Right cardiac atrium (tissue), 5 donors: ENCODE measurements at regions not wholly inside any gene's neighbourhood (a gene's known extent, or its start where the extent isn't known, plus 50 kb on each side); places are given as distances from the start of the nearest gene placed in this dataset.

Experiments used
- ATAC-seq, 2 donors: fragments of 200-7000 bp; cut with Tn5 transposase; one replicate each; pipeline versions ENCODE4 v1.8.0 to v1.9.1; 2020; ENCODE audit warnings: moderate library complexity in 2 of 2, mild to moderate bottlenecking in 1 of 2
- DNase-seq, 3 donors: peaks; one replicate each; pipeline ENCODE4 v3.0.0-alpha.2; 2020
- H3K27ac ChIP-seq: one replicate; pipeline ENCODE4 v1.5.1; 2013; ENCODE audit warnings: mild to moderate bottlenecking, low read length, control low read depth, moderate library complexity
- H3K27me3 ChIP-seq: one replicate; pipeline ENCODE4 v1.6.1; 2013; ENCODE audit not compliant: control insufficient read depth, insufficient read depth
- H3K4me1 ChIP-seq: one replicate; pipeline ENCODE4 v1.6.1; 2013; ENCODE audit warnings: low read length; ENCODE audit not compliant: control insufficient read depth, insufficient read depth
- H3K4me3 ChIP-seq: one replicate; pipeline ENCODE4 v1.5.1; 2013; ENCODE audit warnings: low read length, control low read depth
- H3K9me3 ChIP-seq: one replicate; pipeline ENCODE4 v1.6.1; 2013; ENCODE audit warnings: low read length; ENCODE audit not compliant: control insufficient read depth
- WGBS: extraction: QIAGEN DNeasy Blood & Tissue Kit; methylation state at CpG from one replicate; pipeline ENCODE4 v1.1.7; 2013; 5-methylcytosine and 5-hydroxymethylcytosine counted together
- intact Hi-C, 4 donors: fragments of 100-400 bp; cut with DNase I; formaldehyde crosslinking; loops; one replicate each; pipeline versions ENCODE4 v1.11.0 to v1.14.0; 2022 to 2023
- donor health status: healthy with polysubstance abuse.
- donor health status: DM: no; HTN: yes; CAD: no.
- donor health status: DM: no; HTN: no; CAD: no.
- donor health status: DM: no; HTN: yes; CAD: no; lungs with severe emphysema.
- donor health status: DM: yes; HTN: yes; CAD: no.

DNA sequence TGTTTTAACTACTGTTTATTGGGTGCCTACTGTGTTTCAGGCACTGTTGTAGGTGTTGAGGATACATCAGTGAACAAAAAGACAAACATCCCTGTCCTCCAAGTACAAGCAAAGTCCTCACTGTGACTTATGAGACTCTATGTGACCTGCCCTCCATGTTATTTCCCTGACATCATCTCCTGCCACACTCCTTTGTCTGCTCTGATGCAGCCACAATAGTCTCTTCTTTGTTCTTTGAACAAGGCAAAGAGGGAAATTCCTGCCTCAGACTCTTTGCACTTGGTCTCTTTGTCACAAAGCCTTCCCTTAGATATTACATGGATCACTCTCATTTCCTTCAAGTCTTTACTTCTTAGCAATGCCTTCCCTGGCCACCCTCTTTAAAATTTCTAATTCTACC, 240.1 kb upstream of the SRRM4 start:
- Histone ChIP-seq H3K27ac (no peak overlapping the region), H3K27me3 (no peaks in the 10 kb centered on the region), H3K9me3 (no peaks in the 10 kb centered on the region), H3K4me3 (no peak overlapping the region), H3K4me1 (no peaks in the 10 kb centered on the region)
- DNase-seq (no peak), ATAC-seq (no peak)
- intact Hi-C loops, result no loop called here

DNA sequence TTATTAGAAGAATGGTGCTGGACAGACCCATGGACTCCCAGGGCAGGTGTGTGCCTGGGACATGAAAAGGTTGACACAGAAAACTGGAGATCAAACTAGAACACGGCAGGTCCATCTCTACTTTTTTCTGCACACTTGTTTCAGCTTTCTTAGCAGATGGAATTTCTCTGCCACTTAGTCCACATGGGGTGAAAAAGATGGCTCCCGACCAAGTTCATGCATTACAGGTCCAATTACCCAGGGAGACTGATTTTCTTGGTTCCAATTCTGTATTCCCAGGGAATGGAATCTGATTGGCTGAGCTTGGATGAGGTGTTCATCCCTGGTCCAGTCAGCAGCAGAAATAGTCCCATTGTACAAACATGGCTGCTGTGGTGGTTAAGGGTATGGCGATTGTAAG, 238.9 kb upstream of the SRRM4 start:
- intact Hi-C loops, result no loop called here
- DNase-seq, result no peak
- H3K4me1 ChIP-seq, result no peaks in the 10 kb centered on the region
- ATAC-seq, result no peak
- no peak overlapping the region for H3K27ac ChIP-seq
- WGBS, result 78% methylated on average over 3 of the region's 3 CpGs
- H3K9me3 ChIP-seq, result no peaks in the 10 kb centered on the region
- no peak overlapping the region for H3K4me3 ChIP-seq
- no peaks in the 10 kb centered on the region for H3K27me3 ChIP-seq

DNA sequence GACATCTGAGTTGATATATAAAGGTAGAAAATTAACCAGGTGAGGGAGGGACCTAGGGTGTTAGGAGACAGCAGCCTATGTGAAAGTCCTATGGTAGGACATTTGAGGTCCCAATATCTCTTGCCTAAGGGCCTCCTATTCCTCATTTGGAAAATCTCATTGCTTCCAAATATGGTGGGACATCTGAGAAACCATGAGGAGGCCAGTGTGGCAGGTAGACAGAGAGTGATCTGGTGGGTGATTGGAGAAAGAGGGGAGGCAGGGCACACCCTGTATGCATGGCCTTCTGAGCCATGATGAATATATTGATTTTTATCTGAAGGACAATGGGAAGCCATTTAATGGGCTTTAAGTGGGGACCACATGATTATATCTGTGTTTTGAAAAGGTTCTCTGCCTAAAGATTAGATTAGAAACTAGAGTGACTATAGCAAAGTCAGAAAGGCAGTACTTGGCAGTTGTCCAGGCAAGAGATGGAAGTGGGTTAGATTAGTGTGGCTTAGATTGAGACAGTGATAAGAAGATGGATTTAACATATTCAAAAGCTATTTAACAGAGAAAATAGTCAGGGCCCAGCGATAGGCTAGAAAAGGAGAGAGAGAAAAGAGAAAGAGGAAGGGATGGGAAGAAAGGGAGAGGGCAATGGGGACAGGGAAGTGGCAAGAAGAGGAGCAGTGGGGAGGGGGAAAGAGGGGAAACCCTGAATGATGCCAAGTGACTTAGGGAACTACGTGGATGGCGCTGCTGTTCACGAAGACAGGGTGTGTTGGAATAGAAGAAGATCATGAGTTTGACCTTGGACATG, 237.2 kb upstream of the SRRM4 start:
- 79% methylated on average over 4 of the region's 4 CpGs for WGBS
- H3K27ac ChIP-seq, result no peak overlapping the region
- intact Hi-C loops, result no loop called here
- H3K9me3 ChIP-seq, result no peaks in the 10 kb centered on the region
- H3K27me3 ChIP-seq, result no peaks in the 10 kb centered on the region
- DNase-seq (no peak), ATAC-seq (no peak)
- no peaks in the 10 kb centered on the region for H3K4me1 ChIP-seq
- no peak overlapping the region for H3K4me3 ChIP-seq

DNA sequence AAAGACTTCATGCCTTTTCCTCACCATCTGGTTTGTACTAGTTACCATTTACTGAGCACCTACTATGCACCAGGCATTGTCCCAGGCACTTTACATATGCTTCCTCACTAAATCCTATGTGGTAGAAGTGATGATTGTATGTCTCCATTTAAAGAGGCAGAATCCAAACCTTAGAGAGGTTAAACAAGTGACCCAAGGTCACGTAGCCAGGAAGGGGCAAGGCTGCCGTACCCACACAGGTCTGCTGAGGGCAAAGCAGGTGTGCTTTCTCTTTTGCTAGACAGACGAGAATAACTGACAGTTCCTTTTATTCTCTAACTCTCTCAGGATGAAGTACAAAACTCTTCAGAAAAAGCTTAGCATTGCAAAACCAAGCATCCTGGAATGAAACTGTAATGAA, 235.2 kb upstream of the SRRM4 start:
- H3K9me3 ChIP-seq, result no peaks in the 10 kb centered on the region
- DNase-seq (no peak), ATAC-seq (no peak)
- H3K4me1 ChIP-seq, result no peaks in the 10 kb centered on the region
- intact Hi-C loops, result no loop called here
- H3K4me3 ChIP-seq, result no peak overlapping the region
- no peak overlapping the region for H3K27ac ChIP-seq
- no peaks in the 10 kb centered on the region for H3K27me3 ChIP-seq
- WGBS, result 72% methylated on average over 3 of the region's 3 CpGs

DNA sequence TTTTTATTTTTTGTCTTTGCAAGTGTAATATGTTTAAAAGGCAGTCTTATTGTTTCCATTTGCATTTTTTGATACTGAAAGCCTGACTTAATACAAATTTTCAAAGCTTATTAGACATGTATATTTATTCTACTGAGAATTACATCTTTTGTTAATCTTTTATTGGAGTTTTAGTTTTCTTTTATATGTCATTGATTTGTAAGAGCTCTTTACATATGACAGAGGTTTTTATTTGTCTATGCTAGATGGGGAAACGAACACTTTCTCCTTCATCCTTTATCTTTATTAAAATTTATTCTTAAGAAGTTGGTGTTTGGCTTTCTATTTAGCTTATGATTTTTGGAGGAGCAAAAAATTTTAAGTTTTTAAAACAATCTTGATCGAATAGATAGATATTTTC, 234.4 kb upstream of the SRRM4 start:
- Histone ChIP-seq H3K27ac (no peak overlapping the region), H3K4me3 (no peak overlapping the region), H3K4me1 (no peaks in the 10 kb centered on the region), H3K27me3 (no peaks in the 10 kb centered on the region), H3K9me3 (no peaks in the 10 kb centered on the region)
- DNase-seq (no peak), ATAC-seq (no peak)
- 54% methylated on average over 2 of the region's 2 CpGs for WGBS
- intact Hi-C loops, result no loop called here

DNA sequence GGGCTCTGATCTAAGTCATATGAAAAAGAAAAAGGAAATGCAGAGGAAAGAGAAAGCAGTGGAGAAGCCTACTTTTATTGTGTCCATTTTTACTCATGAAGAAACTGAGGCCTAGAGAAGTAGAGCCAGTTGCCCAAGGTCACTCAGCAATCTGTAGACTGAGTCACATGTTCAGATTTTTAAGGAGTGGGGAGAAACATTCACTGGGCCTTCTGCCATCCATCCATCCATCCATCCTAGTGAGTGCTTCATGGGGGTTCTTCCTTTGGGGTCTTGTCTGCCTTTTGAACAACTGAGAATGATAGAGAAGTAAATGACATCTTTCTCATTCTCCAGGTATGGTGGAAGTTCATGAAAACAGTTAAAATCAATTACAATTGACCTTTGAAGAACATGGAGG, 233.6 kb upstream of the SRRM4 start:
- DNase-seq, result no peak
- Histone ChIP-seq H3K27me3 (no peaks in the 10 kb centered on the region), H3K9me3 (no peaks in the 10 kb centered on the region), H3K4me3 (no peak overlapping the region), H3K4me1 (no peaks in the 10 kb centered on the region), H3K27ac (no peak overlapping the region)
- ATAC-seq, result no peak
- intact Hi-C loops, result no loop called here

DNA sequence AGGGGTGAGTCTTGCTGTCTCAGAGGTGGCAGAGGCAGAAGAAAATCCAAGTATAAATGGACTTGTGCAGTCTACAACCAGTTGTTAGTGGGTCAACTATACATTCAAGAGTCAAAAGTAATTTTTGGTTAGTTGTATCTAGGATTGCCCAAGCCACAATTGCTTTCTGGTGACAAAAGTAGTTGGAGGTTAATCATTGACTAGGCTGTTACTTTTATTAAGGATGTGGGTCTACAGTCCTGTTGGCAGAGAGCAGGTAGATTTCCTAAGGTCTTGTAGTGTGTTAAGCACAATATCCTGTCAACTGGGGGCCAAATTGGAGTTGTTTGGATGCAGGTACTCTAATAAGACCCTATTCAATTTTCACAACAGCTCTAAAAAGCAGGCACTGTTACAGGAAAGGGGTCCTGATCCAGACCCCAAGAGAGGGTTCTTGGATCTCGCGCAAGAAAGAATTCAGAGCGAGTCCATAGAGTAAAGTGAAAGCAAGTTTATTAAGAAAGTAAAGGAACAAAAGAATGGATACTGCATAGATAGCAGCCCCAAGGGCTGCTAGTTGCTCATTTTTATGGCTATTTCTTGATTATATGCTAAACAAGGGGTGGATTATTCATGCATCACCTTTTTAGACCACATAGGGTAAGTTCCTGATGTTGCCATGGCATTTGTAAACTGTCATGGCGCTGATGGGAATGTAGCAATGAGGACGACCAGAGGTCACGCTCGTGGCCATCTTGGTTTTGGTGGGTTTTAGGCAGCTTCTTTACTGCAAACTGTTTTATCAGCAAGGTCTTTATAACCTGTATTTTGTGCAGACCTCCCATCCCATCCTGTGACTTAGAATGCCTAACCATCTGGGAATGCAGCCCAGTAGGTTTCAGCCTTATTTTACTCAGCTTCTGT, 232.6 kb upstream of the SRRM4 start:
- Histone ChIP-seq H3K4me3 (no peak overlapping the region), H3K27ac (no peak overlapping the region), H3K27me3 (no peaks in the 10 kb centered on the region), H3K4me1 (no peaks in the 10 kb centered on the region), H3K9me3 (no peaks in the 10 kb centered on the region)
- DNase-seq, result no peak
- no peak for ATAC-seq
- WGBS, result 86% methylated on average over 7 of the region's 7 CpGs
- intact Hi-C loops, result no loop called here

DNA sequence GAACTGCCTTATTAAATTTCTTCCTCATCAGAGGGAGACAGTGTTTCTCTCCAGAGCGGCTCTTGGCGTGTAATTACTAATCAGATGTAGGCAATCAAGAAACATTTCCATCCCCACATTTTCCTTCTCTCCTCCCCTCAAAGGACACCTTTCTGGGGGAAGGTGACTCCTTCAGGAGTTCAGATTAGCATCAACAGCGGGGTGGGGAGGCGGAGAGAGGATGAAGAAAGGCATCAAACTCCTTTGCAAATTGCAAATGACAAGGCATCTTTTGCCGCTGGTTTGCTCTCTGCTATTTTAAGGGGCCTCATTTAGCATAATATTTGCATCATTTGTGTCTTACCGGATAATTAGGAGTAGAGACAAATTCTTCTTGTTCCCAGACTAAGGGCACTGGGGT, 231.7 kb upstream of the SRRM4 start:
- Histone ChIP-seq H3K4me1 (no peaks in the 10 kb centered on the region), H3K9me3 (no peaks in the 10 kb centered on the region), H3K4me3 (no peak overlapping the region), H3K27ac (no peak overlapping the region), H3K27me3 (no peaks in the 10 kb centered on the region)
- ATAC-seq (no peak), DNase-seq (no peak)
- 70% methylated on average over 6 of the region's 6 CpGs for WGBS
- intact Hi-C loops, result no loop called here

DNA sequence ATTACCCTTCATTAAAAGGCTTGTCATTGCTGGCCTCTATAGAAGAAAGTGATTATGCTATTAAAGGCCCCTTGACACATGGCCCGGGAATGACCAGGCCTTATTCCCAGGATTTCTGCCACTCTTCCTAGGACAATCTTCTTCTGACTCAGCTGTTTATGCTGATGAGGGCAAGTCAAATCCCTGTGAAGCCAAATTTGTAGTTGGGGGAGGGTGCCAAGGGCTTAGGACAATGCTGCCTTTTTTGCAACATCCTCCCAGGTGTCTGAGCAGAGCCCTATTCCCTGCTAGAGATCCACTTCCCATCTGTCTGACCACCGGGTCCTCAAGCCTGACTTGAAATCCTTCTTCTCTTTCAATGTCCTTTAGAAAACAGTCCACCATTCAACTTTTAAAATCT, 230.7 kb upstream of the SRRM4 start:
- Histone ChIP-seq H3K27ac (no peak overlapping the region), H3K4me1 (no peaks in the 10 kb centered on the region), H3K9me3 (no peaks in the 10 kb centered on the region), H3K27me3 (no peaks in the 10 kb centered on the region), H3K4me3 (no peak overlapping the region)
- 74% methylated on average over 2 of the region's 2 CpGs for WGBS
- intact Hi-C loops, result no loop called here
- ATAC-seq (no peak), DNase-seq (no peak)

DNA sequence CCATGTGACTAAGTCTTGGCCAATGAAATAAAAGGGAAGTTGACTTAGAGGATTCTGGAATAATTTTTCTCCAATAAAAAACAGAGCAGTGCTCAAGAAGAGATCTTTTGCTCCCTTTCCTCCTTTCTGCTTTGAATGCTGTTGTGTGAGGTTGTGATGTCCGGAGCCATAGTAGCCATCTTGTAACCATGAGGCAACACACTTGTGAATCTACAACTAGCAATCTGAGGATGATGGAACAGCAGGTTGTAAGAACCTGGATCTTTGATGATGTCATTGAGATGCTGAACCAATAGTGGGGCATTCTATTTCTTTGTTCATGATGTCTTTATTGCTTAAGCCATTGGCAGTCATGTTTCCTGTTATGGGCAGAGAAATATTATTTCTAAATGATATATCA, 230.0 kb upstream of the SRRM4 start:
- ATAC-seq (no peak), DNase-seq (no peak)

DNA sequence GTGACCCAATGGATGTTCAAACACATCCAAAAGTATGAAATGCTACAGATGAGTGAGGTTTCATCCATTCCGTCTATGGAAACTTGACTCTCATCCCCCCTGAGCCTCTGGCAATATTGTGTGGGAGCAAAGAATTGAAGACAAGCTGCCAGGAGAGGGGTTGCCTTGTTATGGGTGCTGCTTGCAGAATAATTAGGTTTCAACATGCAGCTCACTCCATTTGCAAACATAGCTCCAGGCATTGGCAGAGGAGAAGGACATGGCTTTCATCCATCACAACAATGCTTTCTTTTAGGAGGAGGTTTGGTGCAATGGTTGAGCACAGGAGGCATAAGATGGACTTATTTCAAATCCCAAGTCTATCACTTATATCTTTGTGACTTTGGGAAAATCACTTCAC, 220.7 kb upstream of the SRRM4 start:
- no peaks in the 10 kb centered on the region for H3K4me1 ChIP-seq
- no peak for DNase-seq
- 87% methylated on average over 1 of the region's 1 CpG for WGBS

More for the DNA sequence above, 230.0 kb upstream of the SRRM4 start:
- intact Hi-C loops, result no loop called here
- H3K27ac ChIP-seq, result no peak overlapping the region
- H3K4me1 ChIP-seq, result no peaks in the 10 kb centered on the region
- no peaks in the 10 kb centered on the region for H3K9me3 ChIP-seq
- 83% methylated on average over 1 of the region's 1 CpG for WGBS
- no peaks in the 10 kb centered on the region for H3K27me3 ChIP-seq
- H3K4me3 ChIP-seq, result no peak overlapping the region

More for the DNA sequence above, 220.7 kb upstream of the SRRM4 start:
- no peaks in the 10 kb centered on the region for H3K9me3 ChIP-seq
- no peak for ATAC-seq
- no peaks in the 10 kb centered on the region for H3K27me3 ChIP-seq
- intact Hi-C loops, result no loop called here
- no peak overlapping the region for H3K27ac ChIP-seq
- no peak overlapping the region for H3K4me3 ChIP-seq
